ENCODE measurements at regions not wholly inside any gene's neighbourhood (a gene's known extent, or its start where the extent isn't known, plus 50 kb on each side); places are given as distances from the start of the nearest gene placed in this dataset.

GRCh38 chr22:48581205-48581766 lies 1246.4 kb downstream of the BRD1 start:
- no peak for DNase-seq
- H3K4me3 ChIP-seq = no peak overlapping the region
- TF ChIP-seq EP300 (IDR thresholded peaks at IDR 0.05) = no peak
- TF ChIP-seq POLR2A (IDR thresholded peaks at IDR 0.05) = no peak
- no peak for TF ChIP-seq CTCF (IDR thresholded peaks at IDR 0.05)
- H3K36me3 ChIP-seq = no peaks in the 10 kb centered on the region
- no peak overlapping the region for H3K27ac ChIP-seq
- H3K9me3 ChIP-seq = no peaks in the 10 kb centered on the region
- no peaks in the 10 kb centered on the region for H3K27me3 ChIP-seq
- intact Hi-C loops (cut with DNase I) = no loop called here
- 87 to 90% (median 90%) methylated on average over 23 of the region's 23 CpGs for WGBS, 3 donors
- no peaks in the 10 kb centered on the region for H3K4me1 ChIP-seq (ENCODE audit: insufficient read depth)

- no peak for DNase-seq
- Histone ChIP-seq H3K9me3 (no peaks in the 10 kb centered on the region), H3K36me3 (no peaks in the 10 kb centered on the region), H3K27ac (no peak overlapping the region), H3K27me3 (no peaks in the 10 kb centered on the region), H3K4me3 (no peak overlapping the region), H3K4me1 (ENCODE audit: insufficient read depth) (no peaks in the 10 kb centered on the region)
- no peak for TF ChIP-seq POLR2A (IDR thresholded peaks at IDR 0.05)
- TF ChIP-seq EP300 (IDR thresholded peaks at IDR 0.05) = no peak
- WGBS, 3 donors = 86 to 89% (median 88%) methylated on average over 13 of the region's 13 CpGs
- intact Hi-C loops (cut with DNase I) = no loop called here
These were observed 1247.1 kb downstream of the BRD1 start for GRCh38 chr22:48580481-48580970.

- Histone ChIP-seq H3K27me3 (no peaks in the 10 kb centered on the region), H3K27ac (no peak overlapping the region), H3K9me3 (no peaks in the 10 kb centered on the region), H3K4me1 (ENCODE audit: insufficient read depth) (no peaks in the 10 kb centered on the region), H3K4me3 (no peak overlapping the region), H3K36me3 (no peaks in the 10 kb centered on the region)
- no peak for TF ChIP-seq POLR2A (IDR thresholded peaks at IDR 0.05)
- TF ChIP-seq EP300 (IDR thresholded peaks at IDR 0.05) = no peak
- TF ChIP-seq CTCF (IDR thresholded peaks at IDR 0.05) = no peak
- WGBS, 3 donors = 71 to 78% (median 77%) methylated on average over 22 of the region's 22 CpGs
- DNase-seq = no peak
- intact Hi-C loops (cut with DNase I) = loop anchor here in 2 of 4 donors (5.0 kb wide), 3 partner anchors 722 to 1052 kb away; no protein-coding TSS in a partner anchor
These were observed 1247.8 kb downstream of the BRD1 start for GRCh38 chr22:48579928-48580309.

- Histone ChIP-seq H3K9me3 (no peaks in the 10 kb centered on the region), H3K36me3 (no peaks in the 10 kb centered on the region), H3K27ac (no peak overlapping the region), H3K4me3 (no peak overlapping the region), H3K27me3 (no peaks in the 10 kb centered on the region), H3K4me1 (ENCODE audit: insufficient read depth) (peaks cover 2% of the 10 kb centered on the region)
- no peak for TF ChIP-seq CTCF (IDR thresholded peaks at IDR 0.05)
- no peak for TF ChIP-seq POLR2A (IDR thresholded peaks at IDR 0.05)
- TF ChIP-seq EP300 (IDR thresholded peaks at IDR 0.05) = no peak
- 33 to 43% (median 34%) methylated on average over 30 of the region's 30 CpGs for WGBS, 3 donors
- no peak for DNase-seq
- intact Hi-C loops (cut with DNase I) = loop anchor here in 2 of 4 donors (5.0 kb wide), 3 partner anchors 723 to 1053 kb away; no protein-coding TSS in a partner anchor
These were observed 1248.4 kb downstream of the BRD1 start for GRCh38 chr22:48579043-48579927.
